ENCODE measurements at regions not wholly inside any gene's neighbourhood (a gene's known extent, or its start where the extent isn't known, plus 50 kb on each side); places are given as distances from the start of the nearest gene placed in this dataset.

DNA sequence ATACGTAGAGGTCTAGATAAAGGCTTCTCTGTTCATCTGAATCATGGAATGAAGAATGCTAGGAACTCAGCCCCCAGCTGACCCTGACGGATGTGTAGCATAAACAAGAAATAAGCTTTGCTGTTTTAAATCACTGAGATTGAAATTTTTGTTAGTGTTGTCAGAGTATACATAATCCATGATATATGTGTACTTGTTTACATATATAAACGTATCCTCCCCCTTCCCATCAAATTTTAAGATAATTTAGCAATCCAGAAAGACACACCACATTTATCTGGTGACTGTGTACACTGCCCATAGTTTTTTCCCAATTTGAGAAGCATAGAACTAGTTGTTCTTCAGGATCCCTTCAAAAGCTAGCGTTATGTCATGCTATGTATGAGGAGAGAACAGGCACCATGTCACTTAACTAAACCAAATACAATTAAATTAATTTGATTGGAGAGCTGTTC lies 80.8 kb upstream of the OSMR start:
- TF ChIP-seq, protein P1, sequence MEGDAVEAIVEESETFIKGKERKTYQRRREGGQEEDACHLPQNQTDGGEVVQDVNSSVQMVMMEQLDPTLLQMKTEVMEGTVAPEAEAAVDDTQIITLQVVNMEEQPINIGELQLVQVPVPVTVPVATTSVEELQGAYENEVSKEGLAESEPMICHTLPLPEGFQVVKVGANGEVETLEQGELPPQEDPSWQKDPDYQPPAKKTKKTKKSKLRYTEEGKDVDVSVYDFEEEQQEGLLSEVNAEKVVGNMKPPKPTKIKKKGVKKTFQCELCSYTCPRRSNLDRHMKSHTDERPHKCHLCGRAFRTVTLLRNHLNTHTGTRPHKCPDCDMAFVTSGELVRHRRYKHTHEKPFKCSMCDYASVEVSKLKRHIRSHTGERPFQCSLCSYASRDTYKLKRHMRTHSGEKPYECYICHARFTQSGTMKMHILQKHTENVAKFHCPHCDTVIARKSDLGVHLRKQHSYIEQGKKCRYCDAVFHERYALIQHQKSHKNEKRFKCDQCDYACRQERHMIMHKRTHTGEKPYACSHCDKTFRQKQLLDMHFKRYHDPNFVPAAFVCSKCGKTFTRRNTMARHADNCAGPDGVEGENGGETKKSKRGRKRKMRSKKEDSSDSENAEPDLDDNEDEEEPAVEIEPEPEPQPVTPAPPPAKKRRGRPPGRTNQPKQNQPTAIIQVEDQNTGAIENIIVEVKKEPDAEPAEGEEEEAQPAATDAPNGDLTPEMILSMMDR (IDR thresholded peaks at IDR 0.05; ENCODE audit: extremely low read depth in 1 of 2, insufficient read depth in 1 of 2, low read depth in 1 of 2, low read length in 2 of 2) = no peak
- no peak for TF ChIP-seq POLR2A (IDR thresholded peaks at IDR 0.05; ENCODE audit: low read depth, low read length)
- no peak for TF ChIP-seq EZH2 (IDR thresholded peaks at IDR 0.05; ENCODE audit: borderline replicate concordance, low read depth, low read length, severe bottlenecking)
- TF ChIP-seq MAX (IDR thresholded peaks at IDR 0.05; ENCODE audit: insufficient read depth, insufficient read length) = no peak
- no peak for TF ChIP-seq JUN (IDR thresholded peaks at IDR 0.05; ENCODE audit: borderline replicate concordance, insufficient read depth, insufficient read length, low read depth)
- TF ChIP-seq POLR2AphosphoS5 (IDR thresholded peaks at IDR 0.05; ENCODE audit: insufficient read depth, low read depth, low read length) = no peak
- TF ChIP-seq MYC (IDR thresholded peaks at IDR 0.05; ENCODE audit: low read depth, low read length) = no peak
- TF ChIP-seq FOS (IDR thresholded peaks at IDR 0.05; ENCODE audit: borderline replicate concordance, insufficient read depth, low read length) = no peak
- no peak for TF ChIP-seq GATA2 (IDR thresholded peaks at IDR 0.05; ENCODE audit: insufficient read depth, insufficient read length, low read depth, low read length)
